Neural cell (in vitro differentiated cells): ENCODE measurements at regions not wholly inside any gene's neighbourhood (a gene's known extent, or its start where the extent isn't known, plus 50 kb on each side); places are given as distances from the start of the nearest gene placed in this dataset.

Source experiments
- H2AFZ ChIP-seq: fragments of 200-600, 300-800 bp; sonication (generic), shearing (Covaris generic); 2 replicates; pipeline ENCODE4 v1.6.0; 2014; ENCODE audit warnings: low read depth, mild to moderate bottlenecking, antibody characterized with exemption, low read length, moderate library complexity
- H3F3A ChIP-seq: fragments of 200-600 bp; shearing (Covaris generic); 2 replicates; pipeline ENCODE4 v1.6.1; 2016; ENCODE audit warnings: mild to moderate bottlenecking, moderate library complexity, mixed read lengths, antibody characterized with exemption, low read length; ENCODE audit not compliant: insufficient read depth, poor library complexity, severe bottlenecking
- H3K27ac ChIP-seq: fragments of 200-600, 300-800 bp; sonication (generic), shearing (Covaris generic); 2 replicates; pipeline ENCODE4 v1.5.1; 2014; ENCODE audit warnings: mild to moderate bottlenecking, low read length, moderate library complexity
- H3K27me3 ChIP-seq: fragments of 300-800, 200-600 bp; sonication (generic), shearing (Covaris generic); 2 replicates; pipeline ENCODE4 v1.6.0; 2014; ENCODE audit warnings: mild to moderate bottlenecking, low read depth, low read length, moderate library complexity; ENCODE audit not compliant: insufficient read depth
- H3K36me3 ChIP-seq: fragments of 300-800, 200-600 bp; sonication (generic), shearing (Covaris generic); 2 replicates; pipeline ENCODE4 v1.5.1; 2014; ENCODE audit warnings: mild to moderate bottlenecking, antibody characterized with exemption, low read length, moderate library complexity; ENCODE audit not compliant: insufficient read depth
- H3K4me2 ChIP-seq: fragments of 300-800, 200-600 bp; sonication (generic), shearing (Covaris generic); 2 replicates; pipeline ENCODE4 v1.6.0; 2014; ENCODE audit warnings: mild to moderate bottlenecking, low read length
- H3K4me3 ChIP-seq: fragments of 300-800, 200-600 bp; sonication (generic), shearing (Covaris generic); 2 replicates; pipeline ENCODE4 v1.5.1; 2014; ENCODE audit warnings: mild to moderate bottlenecking, low read length, moderate library complexity
- H3K79me2 ChIP-seq: fragments of 200-600 bp; shearing (Covaris generic); replicated peaks from 2 replicates; pipeline ENCODE4 v1.6.0; 2014; ENCODE audit warnings: mild to moderate bottlenecking, low read length, moderate library complexity; ENCODE audit not compliant: insufficient read depth
- H3K9ac ChIP-seq: fragments of 300-800, 200-600 bp; sonication (generic), shearing (Covaris generic); 2 replicates; pipeline ENCODE4 v1.6.1; 2016; ENCODE audit warnings: mild to moderate bottlenecking, low read length, mixed read lengths
- H3K9me2 ChIP-seq: fragments of 200-600 bp; shearing (Covaris generic); 2 replicates; pipeline ENCODE4 v1.6.1; 2016; ENCODE audit warnings: mild to moderate bottlenecking, low read length, mixed read lengths; ENCODE audit not compliant: insufficient read depth
- H3K9me3 ChIP-seq: fragments of 200-600, 300-800 bp; sonication (generic), shearing (Covaris generic); 2 replicates; pipeline ENCODE4 v1.6.1; 2016; ENCODE audit warnings: mild to moderate bottlenecking, mixed run types, low read length, moderate library complexity, mixed read lengths
- H4K20me1 ChIP-seq: fragments of 200-600 bp; shearing (Covaris generic); 2 replicates; pipeline ENCODE4 v1.6.1; 2016; ENCODE audit warnings: mild to moderate bottlenecking, mixed run types; ENCODE audit not compliant: insufficient read depth
- CTCF ChIP-seq: fragments of 450-650 bp; IDR thresholded peaks from 2 replicates; pipeline ENCODE4 v1.5.1; 2014; ENCODE audit warnings: antibody characterized with exemption, mild to moderate bottlenecking, moderate library complexity; ENCODE audit not compliant: poor library complexity, severe bottlenecking
- EP300 ChIP-seq: fragments of 450-650 bp; conservative IDR thresholded peaks from 2 replicates; pipeline ENCODE4 v1.6.1; 2014; ENCODE audit warnings: antibody characterized with exemption, mild to moderate bottlenecking, moderate library complexity; ENCODE audit not compliant: poor library complexity, severe bottlenecking
- EZH2 ChIP-seq: fragments of 200-600, 300-800 bp; shearing (Covaris generic), sonication (generic); IDR thresholded peaks from 2 replicates; pipeline ENCODE4 v1.6.1; 2014; ENCODE audit warnings: antibody characterized with exemption, low read length, borderline replicate concordance, mild to moderate bottlenecking; ENCODE audit not compliant: insufficient read depth, poor library complexity, severe bottlenecking
- MXI1 ChIP-seq: fragments of 450-650 bp; conservative IDR thresholded peaks from 2 replicates; pipeline ENCODE4 v1.6.1; 2014; ENCODE audit warnings: antibody characterized with exemption, mild to moderate bottlenecking; ENCODE audit not compliant: poor library complexity, severe bottlenecking
- POLR2AphosphoS5 ChIP-seq: IDR thresholded peaks from 2 replicates; pipeline ENCODE4 v1.6.1; 2012
- RAD21 ChIP-seq: fragments of 450-650 bp; conservative IDR thresholded peaks from 2 replicates; pipeline ENCODE4 v1.6.1; 2014; ENCODE audit warnings: antibody characterized with exemption, mild to moderate bottlenecking, moderate library complexity
- REST ChIP-seq: IDR thresholded peaks from 2 replicates; pipeline ENCODE4 v1.6.1; 2012; ENCODE audit warnings: borderline replicate concordance
- SMC3 ChIP-seq: fragments of 450-650 bp; conservative IDR thresholded peaks from 2 replicates; pipeline ENCODE4 v1.6.1; 2014; ENCODE audit warnings: antibody characterized with exemption, mild to moderate bottlenecking, moderate library complexity; ENCODE audit not compliant: poor library complexity
- TAF1 ChIP-seq: IDR thresholded peaks from 2 replicates; pipeline ENCODE4 v1.6.1; 2012; ENCODE audit warnings: low read depth

- Histone ChIP-seq H3K4me3 (no peak overlapping the region), H2AFZ (no peak overlapping the region), H3K27me3 (no peaks in the 10 kb centered on the region), H3K27ac (no peak overlapping the region), H3F3A (no peaks in the 10 kb centered on the region), H3K4me2 (no peak overlapping the region), H3K9ac (no peak overlapping the region), H4K20me1 (no peaks in the 10 kb centered on the region), H3K9me2 (no peaks in the 10 kb centered on the region), H3K9me3 (no peaks in the 10 kb centered on the region), H3K79me2 (no peaks in the 10 kb centered on the region), H3K36me3 (no peaks in the 10 kb centered on the region)
- no peak for TF ChIP-seq REST
- no peak for TF ChIP-seq EP300
- no peak for TF ChIP-seq SMC3
- no peak for TF ChIP-seq CTCF
Measured at GRCh38 chr1:4149831-4150230, 249.8 kb upstream of the C1orf174 start.

- Histone ChIP-seq H3K27me3 (no peaks in the 10 kb centered on the region), H3K9me2 (no peaks in the 10 kb centered on the region), H2AFZ (no peak overlapping the region), H3K9me3 (no peaks in the 10 kb centered on the region), H3K36me3 (no peaks in the 10 kb centered on the region), H3K4me2 (no peak overlapping the region), H4K20me1 (no peaks in the 10 kb centered on the region), H3K27ac (no peak overlapping the region), H3K4me3 (no peak overlapping the region), H3K79me2 (no peaks in the 10 kb centered on the region), H3K9ac (no peak overlapping the region), H3F3A (no peaks in the 10 kb centered on the region)
- TF ChIP-seq RAD21 (no peak), EP300 (no peak), MXI1 (no peak), TAF1 (no peak), CTCF (no peak), POLR2AphosphoS5 (no peak), REST (no peak), EZH2 (no peak), SMC3 (no peak)
Measured at GRCh38 chr1:4150262-4150661, 250.2 kb upstream of the C1orf174 start.
